GM12878 (cell line): ENCODE measurements at regions not wholly inside any gene's neighbourhood (a gene's known extent, or its start where the extent isn't known, plus 50 kb on each side); places are given as distances from the start of the nearest gene placed in this dataset.

ENCODE experiments used
- ATAC-seq: fragments of 200-7000 bp; cut with Tn5 transposase; 3 replicates; pipeline ENCODE4 v1.9.1; 2020; ENCODE audit warnings: mild to moderate bottlenecking, moderate library complexity
- BruUV-seq: library from RNA; stranded (reverse); fragments of 400-500 nt; replicated peaks from 2 replicates; lab custom pipeline; 2021; lab: Mats Ljungman, UMichigan
- CTCF ChIA-PET: fragments of 300-600 bp; sonication (Branson Sonifier 250); formaldehyde crosslinking; extraction: SDS; loops from one replicate; lab custom pipeline; 2021; ENCODE audit warnings: inconsistent platforms; lab: Yijun Ruan, JAX
- POLR2A ChIA-PET: fragments of 350-600 bp; formaldehyde crosslinking; extraction: SDS; loops from one replicate; lab custom pipeline; 2021; ENCODE audit warnings: inconsistent platforms; lab: Charles Lee
- RAD21 ChIA-PET: fragments of 300-600 bp; sonication (Branson Sonifier 250); formaldehyde crosslinking; loops from one replicate; lab custom pipeline; 2023; ENCODE audit warnings: antibody characterized with exemption; ENCODE audit not compliant: unreplicated experiment; lab: Charles Lee
- SMC1A ChIA-PET: fragments of 300-600 bp; sonication (Branson Sonifier 250); formaldehyde crosslinking; loops from one replicate; lab custom pipeline; 2023; ENCODE audit not compliant: unreplicated experiment, uncharacterized antibody; lab: Charles Lee
- DNase-seq: peaks from one replicate; pipeline ENCODE4 v3.0.0-alpha.2; 2011; ENCODE audit warnings: low read depth, low spot score
- FAIRE-seq: peaks from 3 replicates; lab custom pipeline; 2011; peaks lifted over from hg19 to GRCh38; lab: Jason Lieb, UNC
- H2AFZ ChIP-seq: 2 replicates; pipeline ENCODE4 v1.6.0; 2011; ENCODE audit warnings: low read depth, low read length, control low read depth; ENCODE audit not compliant: control insufficient read depth
- H3K27ac ChIP-seq: 2 replicates; pipeline ENCODE4 v1.5.1; 2011; ENCODE audit warnings: control low read depth; ENCODE audit not compliant: control insufficient read depth, insufficient read depth
- H3K27me3 ChIP-seq, 2 experiments: replicated peaks in 1 of 2; 2 replicates each; pipeline versions ENCODE4 v1.6.0 to v1.6.1; 2011; ENCODE audit warnings: low read length in 1 of 2; ENCODE audit not compliant: control insufficient read depth in 2 of 2, insufficient read depth in 2 of 2
- H3K36me3 ChIP-seq, 2 experiments: 2 replicates each; pipeline ENCODE4 v1.5.1; 2011; ENCODE audit warnings: low read length in 1 of 2; ENCODE audit not compliant: control insufficient read depth in 2 of 2, insufficient read depth in 2 of 2
- H3K4me1 ChIP-seq: 2 replicates; pipeline ENCODE4 v1.6.1; 2011; ENCODE audit warnings: mild to moderate bottlenecking, low read length, moderate library complexity, mixed read lengths; ENCODE audit not compliant: control insufficient read depth, insufficient read depth
- H3K4me2 ChIP-seq: 2 replicates; pipeline ENCODE4 v1.6.0; 2011; ENCODE audit warnings: control low read depth; ENCODE audit not compliant: control insufficient read depth, insufficient read depth
- H3K4me3 ChIP-seq: fragments of 200-600 bp; sonication (generic); 2 replicates; pipeline ENCODE4 v1.5.1; 2016
- H3K79me2 ChIP-seq: 2 replicates; pipeline ENCODE4 v1.6.0; 2011; ENCODE audit warnings: low read length; ENCODE audit not compliant: control insufficient read depth, insufficient read depth
- H3K9ac ChIP-seq: 2 replicates; pipeline ENCODE4 v1.8.0; 2011; ENCODE audit warnings: low read length, control low read depth, mixed read lengths; ENCODE audit not compliant: control insufficient read depth, insufficient read depth
- H3K9me3 ChIP-seq: replicated peaks from 3 replicates; pipeline ENCODE4 v1.5.1; 2011; ENCODE audit warnings: mild to moderate bottlenecking, low read length; ENCODE audit not compliant: control insufficient read depth, insufficient read depth
- H4K20me1 ChIP-seq: 2 replicates; pipeline ENCODE4 v1.6.0; 2011; ENCODE audit not compliant: control insufficient read depth, insufficient read depth
- BACH1 ChIP-seq: fragments of 450-650 bp; IDR thresholded peaks from 2 replicates; pipeline ENCODE4 v1.6.1; 2017; ENCODE audit warnings: mild to moderate bottlenecking, borderline replicate concordance
- BMI1 ChIP-seq: fragments of 450-650 bp; IDR thresholded peaks from 2 replicates; pipeline ENCODE4 v1.6.1; 2016; ENCODE audit warnings: mild to moderate bottlenecking, moderate library complexity, borderline replicate concordance
- CHD4 ChIP-seq: fragments of 200-600 bp; sonication (generic); IDR thresholded peaks from 2 replicates; pipeline ENCODE4 v1.6.1; 2016; ENCODE audit warnings: mild to moderate bottlenecking
- ETV6 ChIP-seq, 2 experiments: fragments of 450-650 bp in 1 of 2; IDR thresholded peaks in 1 of 2; conservative IDR thresholded peaks in 1 of 2; 2 replicates each; pipeline ENCODE4 v1.6.1; 2014; ENCODE audit warnings: antibody characterized with exemption in 1 of 2, borderline replicate concordance in 1 of 2, low read depth in 1 of 2, mild to moderate bottlenecking in 1 of 2, moderate library complexity in 1 of 2
- FOXK2 ChIP-seq: fragments of 450-650 bp; IDR thresholded peaks from 2 replicates; pipeline ENCODE4 v1.6.1; 2017; ENCODE audit warnings: mild to moderate bottlenecking, moderate library complexity
- FOXM1 ChIP-seq: IDR thresholded peaks from 2 replicates; pipeline ENCODE4 v1.6.1; 2012; ENCODE audit warnings: low read depth, mild to moderate bottlenecking, inconsistent platforms, low read length, moderate library complexity
- NBN ChIP-seq: fragments of 450-650 bp; IDR thresholded peaks from 2 replicates; pipeline ENCODE4 v1.6.1; 2016
- POU2F2 ChIP-seq: IDR thresholded peaks from 3 replicates; pipeline ENCODE4 v1.6.1; 2011; ENCODE audit warnings: low read depth, mild to moderate bottlenecking, low read length, borderline replicate concordance
- RAD21 ChIP-seq: IDR thresholded peaks from 2 replicates; pipeline ENCODE4 v1.6.1; 2011; ENCODE audit warnings: mild to moderate bottlenecking, low read depth, low read length, moderate library complexity; ENCODE audit not compliant: insufficient read depth
- RCOR1 ChIP-seq: conservative IDR thresholded peaks from 2 replicates; pipeline ENCODE4 v1.6.1; 2012; ENCODE audit warnings: low read depth, low read length, improper control_type of control experiment
- SMAD1 ChIP-seq: fragments of 450-650 bp; IDR thresholded peaks from 2 replicates; pipeline ENCODE4 v1.6.1; 2018; ENCODE audit warnings: mild to moderate bottlenecking, low read depth; ENCODE audit not compliant: partially characterized antibody
- SPI1 ChIP-seq: IDR thresholded peaks from 2 replicates; pipeline ENCODE4 v1.6.1; 2011; ENCODE audit warnings: low read depth, mild to moderate bottlenecking, low read length, moderate library complexity, borderline replicate concordance; ENCODE audit not compliant: insufficient read depth
- SRF ChIP-seq, 2 experiments: IDR thresholded peaks; 2 replicates each; pipeline ENCODE4 v1.6.1; 2011; ENCODE audit warnings: low read depth in 2 of 2, low read length in 2 of 2, mild to moderate bottlenecking in 1 of 2, moderate library complexity in 1 of 2
- STAT1 ChIP-seq: fragments of 450-650 bp; conservative IDR thresholded peaks from 2 replicates; pipeline ENCODE4 v1.6.1; 2014; ENCODE audit warnings: antibody characterized with exemption, mild to moderate bottlenecking
- TCF7 ChIP-seq: IDR thresholded peaks from 2 replicates; pipeline ENCODE4 v1.6.1; 2014; ENCODE audit warnings: antibody characterized with exemption, borderline replicate concordance
- ZBTB40 ChIP-seq: fragments of 450-650 bp; IDR thresholded peaks from 2 replicates; pipeline ENCODE4 v1.6.1; 2016; ENCODE audit warnings: mild to moderate bottlenecking, moderate library complexity, borderline replicate concordance
- ZSCAN29 ChIP-seq: fragments of 450-650 bp; IDR thresholded peaks from 2 replicates; pipeline ENCODE4 v1.6.1; 2017; ENCODE audit warnings: mild to moderate bottlenecking, moderate library complexity
- WGBS: methylation state at CpG from one replicate; pipeline ENCODE4 v1.1.6; 2016; ENCODE audit warnings: low lambda C conversion rate; ENCODE audit not compliant: insufficient replicate concordance, insufficient coverage; ENCODE audit errors: missing lambda C conversion rate; 5-methylcytosine and 5-hydroxymethylcytosine counted together
- in situ Hi-C: fragments of 300-500 bp; cut with MboI; formaldehyde crosslinking; loops from 9 replicates; pipeline ENCODE4 v1.14.3; 2018; ENCODE audit warnings: mixed read lengths
- intact Hi-C: fragments of 100-400 bp; cut with micrococcal nuclease; formaldehyde crosslinking; loops from one replicate; pipeline ENCODE4 v1.14.2; 2022; ENCODE audit not compliant: unreplicated experiment
- TF ChIP-seq, protein P1 (sequence below), 3 experiments: IDR thresholded peaks in 2 of 3; conservative IDR thresholded peaks in 1 of 3; 2 replicates each; pipeline ENCODE4 v1.5.1; 2011; ENCODE audit warnings: low read depth in 3 of 3, low read length in 3 of 3, mild to moderate bottlenecking in 3 of 3, control low read depth in 2 of 3, moderate library complexity in 2 of 3, inconsistent platforms in 1 of 3, mixed read lengths in 1 of 3; ENCODE audit not compliant: control insufficient read depth in 2 of 3, insufficient read depth in 1 of 3; ENCODE audit errors: extremely low read depth in 1 of 3

DNA sequence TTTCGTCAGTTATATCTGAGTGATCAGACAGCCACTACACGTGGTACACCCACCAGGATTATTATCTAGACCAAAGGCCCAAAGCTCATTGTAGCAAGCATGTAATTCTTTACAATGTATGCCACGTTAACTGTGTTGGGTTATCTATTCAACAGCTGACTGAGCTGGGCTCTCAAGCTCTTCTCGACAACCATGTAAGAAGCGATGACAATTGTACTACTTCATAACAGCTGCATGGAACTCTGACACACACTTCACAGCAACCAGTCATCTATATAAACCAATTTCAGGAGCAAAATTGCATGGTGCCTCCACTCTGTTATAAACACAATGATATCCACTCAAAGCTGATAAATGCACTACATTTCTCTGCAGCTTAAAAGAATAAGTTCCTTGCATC is 701.8 kb downstream of the NR4A2 start:
- Histone ChIP-seq H3K9me3 (no peaks in the 10 kb centered on the region), H3K79me2 (no peaks in the 10 kb centered on the region), H3K4me3 (no peak overlapping the region), H3K4me1 (no peaks in the 10 kb centered on the region; the same call in 1 of the 2 replicates), H3K27me3 (no peaks in the 10 kb centered on the region), H4K20me1 (no peaks in the 10 kb centered on the region), H3K36me3 (no peaks in the 10 kb centered on the region), H3K27ac (no peak overlapping the region), H3K9ac (no peak overlapping the region), H3K4me2 (no peak overlapping the region), H2AFZ (no peak overlapping the region)
- SMC1A ChIA-PET = interaction anchor here (1.0 kb wide), 1 partner anchor 11 kb away, joined by 3 read pairs; no protein-coding TSS in a partner anchor
- WGBS = 47% methylated on average over 5 of the region's 5 CpGs
- RAD21 ChIA-PET = no interaction called here
- DNase-seq = no peak
- BruUV-seq = no TSS peak
- CTCF ChIA-PET = interaction anchor here (0.6 kb wide), 1 partner anchor 353 kb away, joined by 4 read pairs; no protein-coding TSS in a partner anchor
- in situ Hi-C loops = no loop called here
- no peak for TF ChIP-seq SMAD1
- no peak for TF ChIP-seq ZSCAN29
- no peak for TF ChIP-seq CHD4
- TF ChIP-seq ETV6 (conservative IDR thresholded peaks at IDR 0.05 in 1 of 2, IDR thresholded peaks at IDR 0.05 in 1 of 2; ENCODE audit: borderline replicate concordance in 1 of 2, low read depth in 1 of 2) = no peak
- no peak for TF ChIP-seq FOXM1
- TF ChIP-seq, protein P1, sequence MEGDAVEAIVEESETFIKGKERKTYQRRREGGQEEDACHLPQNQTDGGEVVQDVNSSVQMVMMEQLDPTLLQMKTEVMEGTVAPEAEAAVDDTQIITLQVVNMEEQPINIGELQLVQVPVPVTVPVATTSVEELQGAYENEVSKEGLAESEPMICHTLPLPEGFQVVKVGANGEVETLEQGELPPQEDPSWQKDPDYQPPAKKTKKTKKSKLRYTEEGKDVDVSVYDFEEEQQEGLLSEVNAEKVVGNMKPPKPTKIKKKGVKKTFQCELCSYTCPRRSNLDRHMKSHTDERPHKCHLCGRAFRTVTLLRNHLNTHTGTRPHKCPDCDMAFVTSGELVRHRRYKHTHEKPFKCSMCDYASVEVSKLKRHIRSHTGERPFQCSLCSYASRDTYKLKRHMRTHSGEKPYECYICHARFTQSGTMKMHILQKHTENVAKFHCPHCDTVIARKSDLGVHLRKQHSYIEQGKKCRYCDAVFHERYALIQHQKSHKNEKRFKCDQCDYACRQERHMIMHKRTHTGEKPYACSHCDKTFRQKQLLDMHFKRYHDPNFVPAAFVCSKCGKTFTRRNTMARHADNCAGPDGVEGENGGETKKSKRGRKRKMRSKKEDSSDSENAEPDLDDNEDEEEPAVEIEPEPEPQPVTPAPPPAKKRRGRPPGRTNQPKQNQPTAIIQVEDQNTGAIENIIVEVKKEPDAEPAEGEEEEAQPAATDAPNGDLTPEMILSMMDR (IDR thresholded peaks at IDR 0.05 in 2 of 3, conservative IDR thresholded peaks at IDR 0.05 in 1 of 3; ENCODE audit: control insufficient read depth in 2 of 3, extremely low read depth in 1 of 3, insufficient read depth in 1 of 3, low read depth in 3 of 3, low read length in 3 of 3) = no peak
- no peak for TF ChIP-seq POU2F2
- TF ChIP-seq NBN = no peak
- TF ChIP-seq TCF7 = no peak
- no peak for TF ChIP-seq BMI1
- no peak for TF ChIP-seq STAT1
- TF ChIP-seq BACH1 = no peak
- TF ChIP-seq FOXK2 = no peak
- TF ChIP-seq SPI1 = no peak
- no peak for TF ChIP-seq RCOR1
- TF ChIP-seq RAD21 = no peak
- no peak for TF ChIP-seq ZBTB40
- no peak for TF ChIP-seq SRF (IDR thresholded peaks at IDR 0.05; ENCODE audit: low read depth in 2 of 2, low read length in 2 of 2)
- no peak for FAIRE-seq
- intact Hi-C loops = no loop called here
- POLR2A ChIA-PET = no interaction called here
- no peak for ATAC-seq
